PC-9 (cell line): ENCODE measurements at regions not wholly inside any gene's neighbourhood (a gene's known extent, or its start where the extent isn't known, plus 50 kb on each side); places are given as distances from the start of the nearest gene placed in this dataset.

Experiments used
- EZH2 ChIP-seq: fragments of 200-600 bp; sonication (generic); IDR thresholded peaks from 2 replicates; pipeline ENCODE4 v1.8.0; 2017; ENCODE audit warnings: antibody characterized with exemption, low read depth
- TF ChIP-seq, protein P1 (sequence below): fragments of 200-600 bp; sonication (generic); conservative IDR thresholded peaks from 2 replicates; pipeline ENCODE4 v1.6.1; 2017; ENCODE audit warnings: mixed run types, antibody characterized with exemption, mild to moderate bottlenecking, moderate library complexity

- TF ChIP-seq, protein P1, sequence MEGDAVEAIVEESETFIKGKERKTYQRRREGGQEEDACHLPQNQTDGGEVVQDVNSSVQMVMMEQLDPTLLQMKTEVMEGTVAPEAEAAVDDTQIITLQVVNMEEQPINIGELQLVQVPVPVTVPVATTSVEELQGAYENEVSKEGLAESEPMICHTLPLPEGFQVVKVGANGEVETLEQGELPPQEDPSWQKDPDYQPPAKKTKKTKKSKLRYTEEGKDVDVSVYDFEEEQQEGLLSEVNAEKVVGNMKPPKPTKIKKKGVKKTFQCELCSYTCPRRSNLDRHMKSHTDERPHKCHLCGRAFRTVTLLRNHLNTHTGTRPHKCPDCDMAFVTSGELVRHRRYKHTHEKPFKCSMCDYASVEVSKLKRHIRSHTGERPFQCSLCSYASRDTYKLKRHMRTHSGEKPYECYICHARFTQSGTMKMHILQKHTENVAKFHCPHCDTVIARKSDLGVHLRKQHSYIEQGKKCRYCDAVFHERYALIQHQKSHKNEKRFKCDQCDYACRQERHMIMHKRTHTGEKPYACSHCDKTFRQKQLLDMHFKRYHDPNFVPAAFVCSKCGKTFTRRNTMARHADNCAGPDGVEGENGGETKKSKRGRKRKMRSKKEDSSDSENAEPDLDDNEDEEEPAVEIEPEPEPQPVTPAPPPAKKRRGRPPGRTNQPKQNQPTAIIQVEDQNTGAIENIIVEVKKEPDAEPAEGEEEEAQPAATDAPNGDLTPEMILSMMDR = no peak
- TF ChIP-seq EZH2 = no peak
Measured at GRCh38 chr4:41320278-41320677, 63.5 kb downstream of the UCHL1 start.
